ENCODE measurements at regions not wholly inside any gene's neighbourhood (a gene's known extent, or its start where the extent isn't known, plus 50 kb on each side); places are given as distances from the start of the nearest gene placed in this dataset.

DNA sequence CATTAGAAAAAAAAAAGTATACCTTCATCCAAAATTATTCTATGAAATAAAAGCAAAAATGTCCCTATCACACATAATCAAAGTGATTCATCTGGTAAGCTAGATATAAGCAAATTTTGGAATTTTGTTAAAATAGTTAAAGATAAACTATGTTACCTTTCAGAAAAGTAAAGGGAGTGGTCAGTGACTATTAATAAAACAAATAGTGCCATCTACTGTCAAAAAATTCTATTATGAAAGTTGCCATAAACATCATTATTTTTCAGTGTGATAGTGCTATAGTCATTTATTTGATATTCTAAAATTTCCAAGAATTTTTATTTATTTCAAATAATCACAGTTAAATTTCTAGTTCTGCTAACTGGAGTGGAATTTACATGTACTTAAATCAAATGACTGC, 803.7 kb downstream of the KCNT2 start:
- Histone ChIP-seq H3K9me3 (ENCODE audit: control insufficient read depth in 2 of 3, insufficient read depth in 1 of 3, low read length in 3 of 3) (no peaks in the 10 kb centered on the region), H3K27ac (ENCODE audit: low read depth in 2 of 2, low read length in 2 of 2) (no peak overlapping the region), H3K36me3 (ENCODE audit: control insufficient read depth in 2 of 3, insufficient read depth in 3 of 3, low read length in 3 of 3) (no peaks in the 10 kb centered on the region), H3K4me1 (ENCODE audit: control insufficient read depth in 2 of 3, insufficient read depth in 2 of 3, low read depth in 1 of 3, low read length in 3 of 3) (no peaks in the 10 kb centered on the region), H3K27me3 (ENCODE audit: control insufficient read depth, insufficient read depth, low read length) (no peaks in the 10 kb centered on the region), H3K4me3 (ENCODE audit: low read length in 3 of 3) (no peak overlapping the region), H3K9ac (ENCODE audit: low read length in 3 of 3) (no peak overlapping the region)
- TF ChIP-seq, protein P1, sequence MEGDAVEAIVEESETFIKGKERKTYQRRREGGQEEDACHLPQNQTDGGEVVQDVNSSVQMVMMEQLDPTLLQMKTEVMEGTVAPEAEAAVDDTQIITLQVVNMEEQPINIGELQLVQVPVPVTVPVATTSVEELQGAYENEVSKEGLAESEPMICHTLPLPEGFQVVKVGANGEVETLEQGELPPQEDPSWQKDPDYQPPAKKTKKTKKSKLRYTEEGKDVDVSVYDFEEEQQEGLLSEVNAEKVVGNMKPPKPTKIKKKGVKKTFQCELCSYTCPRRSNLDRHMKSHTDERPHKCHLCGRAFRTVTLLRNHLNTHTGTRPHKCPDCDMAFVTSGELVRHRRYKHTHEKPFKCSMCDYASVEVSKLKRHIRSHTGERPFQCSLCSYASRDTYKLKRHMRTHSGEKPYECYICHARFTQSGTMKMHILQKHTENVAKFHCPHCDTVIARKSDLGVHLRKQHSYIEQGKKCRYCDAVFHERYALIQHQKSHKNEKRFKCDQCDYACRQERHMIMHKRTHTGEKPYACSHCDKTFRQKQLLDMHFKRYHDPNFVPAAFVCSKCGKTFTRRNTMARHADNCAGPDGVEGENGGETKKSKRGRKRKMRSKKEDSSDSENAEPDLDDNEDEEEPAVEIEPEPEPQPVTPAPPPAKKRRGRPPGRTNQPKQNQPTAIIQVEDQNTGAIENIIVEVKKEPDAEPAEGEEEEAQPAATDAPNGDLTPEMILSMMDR (IDR thresholded peaks at IDR 0.05; ENCODE audit: borderline replicate concordance, extremely low read depth, insufficient read depth), result no peak
- no peak for DNase-seq
- no peak for FAIRE-seq
- intact Hi-C loops (cut with DNase I), result no loop called here

DNA sequence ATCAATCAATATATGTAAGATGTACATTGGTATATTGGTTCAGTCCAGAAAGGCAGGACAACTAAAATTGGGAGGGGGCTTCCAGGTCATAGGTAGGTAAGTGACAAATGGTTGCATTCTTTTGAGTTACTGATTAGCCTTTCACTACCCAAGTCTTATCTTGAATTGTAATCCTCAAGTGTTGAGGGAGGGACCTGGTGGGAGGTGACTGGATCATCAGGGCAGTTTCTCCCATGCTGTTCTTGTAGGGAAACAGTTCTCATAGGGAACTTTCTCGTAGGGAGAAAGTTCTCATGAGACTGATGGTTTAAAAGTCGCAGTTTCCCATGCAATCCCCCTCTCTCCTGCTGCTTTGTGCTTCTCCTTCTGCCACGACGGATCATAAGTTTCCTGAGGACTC, 809.2 kb downstream of the KCNT2 start:
- TF ChIP-seq, protein P1 (IDR thresholded peaks at IDR 0.05; ENCODE audit: borderline replicate concordance, extremely low read depth, insufficient read depth), result no peak
- Histone ChIP-seq H3K4me1 (ENCODE audit: control insufficient read depth in 2 of 3, insufficient read depth in 2 of 3, low read depth in 1 of 3, low read length in 3 of 3) (no peaks in the 10 kb centered on the region), H3K9ac (ENCODE audit: low read length in 3 of 3) (no peak overlapping the region), H3K27me3 (ENCODE audit: control insufficient read depth, insufficient read depth, low read length) (no peaks in the 10 kb centered on the region), H3K9me3 (ENCODE audit: control insufficient read depth in 2 of 3, insufficient read depth in 1 of 3, low read length in 3 of 3) (no peaks in the 10 kb centered on the region), H3K4me3 (ENCODE audit: low read length in 3 of 3) (no peak overlapping the region), H3K36me3 (ENCODE audit: control insufficient read depth in 2 of 3, insufficient read depth in 3 of 3, low read length in 3 of 3) (no peaks in the 10 kb centered on the region), H3K27ac (ENCODE audit: low read depth in 2 of 2, low read length in 2 of 2) (no peak overlapping the region)
- DNase-seq (no peak), FAIRE-seq (no peak)
- intact Hi-C loops (cut with DNase I), result no loop called here

DNA sequence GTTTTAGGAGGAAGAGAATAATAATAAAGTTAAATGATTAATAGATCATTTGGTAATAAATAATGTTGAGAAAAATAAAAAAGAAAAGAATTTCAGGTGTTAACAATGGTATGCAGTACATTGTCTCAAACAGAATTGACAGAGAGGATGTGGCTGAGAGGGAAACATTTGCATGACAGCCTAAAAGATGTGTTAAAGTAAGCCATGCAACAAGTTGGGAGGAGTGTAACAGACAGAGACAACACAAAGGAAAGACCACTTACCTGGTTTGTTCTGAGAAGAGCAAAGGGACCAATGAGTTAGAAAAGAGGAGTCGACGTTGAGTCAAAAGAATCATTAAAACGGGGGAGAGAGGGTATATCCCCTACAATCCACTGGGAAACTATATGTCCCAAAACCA, 814.0 kb downstream of the KCNT2 start:
- DNase-seq, result no peak
- no peaks in the 10 kb centered on the region for H3K4me1 ChIP-seq (ENCODE audit: control insufficient read depth in 2 of 3, insufficient read depth in 2 of 3, low read depth in 1 of 3, low read length in 3 of 3)
- intact Hi-C loops (cut with DNase I), result no loop called here
- no peak overlapping the region for H3K4me3 ChIP-seq (ENCODE audit: low read length in 3 of 3)
- no peak overlapping the region for H3K27ac ChIP-seq (ENCODE audit: low read depth in 2 of 2, low read length in 2 of 2)
- H3K27me3 ChIP-seq (ENCODE audit: control insufficient read depth, insufficient read depth, low read length), result no peaks in the 10 kb centered on the region
- no peaks in the 10 kb centered on the region for H3K9me3 ChIP-seq (ENCODE audit: control insufficient read depth in 2 of 3, insufficient read depth in 1 of 3, low read length in 3 of 3)
- no peak for FAIRE-seq
- H3K36me3 ChIP-seq (ENCODE audit: control insufficient read depth in 2 of 3, insufficient read depth in 3 of 3, low read length in 3 of 3), result no peaks in the 10 kb centered on the region
- no peak overlapping the region for H3K9ac ChIP-seq (ENCODE audit: low read length in 3 of 3)
- TF ChIP-seq, protein P1 (IDR thresholded peaks at IDR 0.05; ENCODE audit: borderline replicate concordance, extremely low read depth, insufficient read depth), result no peak

DNA sequence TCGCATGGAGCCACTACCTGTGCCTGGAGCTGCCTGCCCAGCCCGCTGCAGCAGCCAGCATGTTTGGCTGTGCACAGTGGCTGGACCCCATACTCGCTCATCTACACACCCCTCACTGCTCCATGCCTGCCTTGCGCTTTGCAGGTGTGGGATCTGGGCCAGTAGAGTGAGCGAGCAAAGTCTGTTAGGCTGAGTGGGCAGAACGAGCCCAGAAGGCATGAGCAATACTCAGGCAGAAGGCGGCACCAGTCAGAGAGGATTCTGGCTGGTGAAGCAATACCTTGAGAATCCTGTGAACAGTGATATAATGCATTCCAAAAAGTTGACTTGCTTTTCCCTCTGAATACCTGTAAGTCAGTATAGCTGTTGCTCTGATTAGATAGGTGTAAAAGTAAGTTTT, 816.4 kb downstream of the KCNT2 start:
- Histone ChIP-seq H3K27ac (ENCODE audit: low read depth in 2 of 2, low read length in 2 of 2) (no peak overlapping the region), H3K36me3 (ENCODE audit: control insufficient read depth in 2 of 3, insufficient read depth in 3 of 3, low read length in 3 of 3) (no peaks in the 10 kb centered on the region), H3K27me3 (ENCODE audit: control insufficient read depth, insufficient read depth, low read length) (no peaks in the 10 kb centered on the region), H3K4me1 (ENCODE audit: control insufficient read depth in 2 of 3, insufficient read depth in 2 of 3, low read depth in 1 of 3, low read length in 3 of 3) (no peaks in the 10 kb centered on the region), H3K9ac (ENCODE audit: low read length in 3 of 3) (no peak overlapping the region), H3K4me3 (ENCODE audit: low read length in 3 of 3) (no peak overlapping the region), H3K9me3 (ENCODE audit: control insufficient read depth in 2 of 3, insufficient read depth in 1 of 3, low read length in 3 of 3) (no peaks in the 10 kb centered on the region)
- intact Hi-C loops (cut with DNase I), result no loop called here
- no peak for FAIRE-seq
- DNase-seq, result peak in 1 of 5 donors; percentile 17
- TF ChIP-seq, protein P1 (IDR thresholded peaks at IDR 0.05; ENCODE audit: borderline replicate concordance, extremely low read depth, insufficient read depth), result no peak

All from kidney (tissue), 13 donors.